HEK293T (cell line): ENCODE measurements at regions not wholly inside any gene's neighbourhood (a gene's known extent, or its start where the extent isn't known, plus 50 kb on each side); places are given as distances from the start of the nearest gene placed in this dataset.

Source experiments
- CTCF ChIA-PET: fragments of 350-600 bp; formaldehyde crosslinking; extraction: SDS; loops from one replicate; lab custom pipeline; 2021; ENCODE audit warnings: antibody characterized with exemption, inconsistent platforms; lab: Yijun Ruan, JAX
- POLR2A ChIA-PET: fragments of 350-600 bp; formaldehyde crosslinking; extraction: SDS; loops from one replicate; lab custom pipeline; 2020; ENCODE audit warnings: antibody characterized with exemption, inconsistent platforms; lab: Yijun Ruan, JAX
- DNase-seq: peaks from one replicate; pipeline ENCODE4 v3.0.0; 2012; ENCODE audit warnings: mixed read lengths; ENCODE audit errors: extremely low spot score
- ARNT ChIP-seq: fragments of 450-650 bp; IDR thresholded peaks from 2 replicates; pipeline ENCODE4 v1.6.1; 2017; ENCODE audit warnings: mild to moderate bottlenecking
- BHLHE40 ChIP-seq: fragments of 450-650 bp; IDR thresholded peaks from 2 replicates; pipeline ENCODE4 v1.6.1; 2016; ENCODE audit warnings: mild to moderate bottlenecking, moderate library complexity, borderline replicate concordance
- CTBP1 ChIP-seq: fragments of 450-650 bp; IDR thresholded peaks from 2 replicates; pipeline ENCODE4 v1.6.1; 2016; ENCODE audit warnings: borderline replicate concordance
- ELF4 ChIP-seq: fragments of 450-650 bp; IDR thresholded peaks from 2 replicates; pipeline ENCODE4 v1.6.1; 2017; ENCODE audit warnings: antibody characterized with exemption
- FOXA1 ChIP-seq: fragments of 450-650 bp; IDR thresholded peaks from 2 replicates; pipeline ENCODE4 v1.6.1; 2016; ENCODE audit warnings: mild to moderate bottlenecking
- FOXK2 ChIP-seq: fragments of 450-650 bp; IDR thresholded peaks from 2 replicates; pipeline ENCODE4 v1.6.1; 2016; ENCODE audit warnings: mild to moderate bottlenecking
- FOXM1 ChIP-seq: fragments of 450-650 bp; IDR thresholded peaks from 2 replicates; pipeline ENCODE4 v1.6.1; 2017; ENCODE audit warnings: mild to moderate bottlenecking, borderline replicate concordance
- HDGF ChIP-seq: fragments of 450-650 bp; IDR thresholded peaks from 2 replicates; pipeline ENCODE4 v1.6.1; 2017; ENCODE audit warnings: antibody characterized with exemption, borderline replicate concordance
- L3MBTL2 ChIP-seq: fragments of 450-650 bp; conservative IDR thresholded peaks from 2 replicates; pipeline ENCODE4 v1.6.1; 2016; ENCODE audit warnings: mild to moderate bottlenecking
- LEF1 ChIP-seq: fragments of 450-650 bp; IDR thresholded peaks from 2 replicates; pipeline ENCODE4 v1.6.1; 2017; ENCODE audit warnings: mild to moderate bottlenecking, borderline replicate concordance
- NFRKB ChIP-seq: fragments of 450-650 bp; IDR thresholded peaks from 2 replicates; pipeline ENCODE4 v1.6.1; 2016; ENCODE audit warnings: mild to moderate bottlenecking, moderate library complexity
- SP1 ChIP-seq: fragments of 450-650 bp; IDR thresholded peaks from 2 replicates; pipeline ENCODE4 v1.6.1; 2017
- SUZ12 ChIP-seq: fragments of 450-650 bp; IDR thresholded peaks from 2 replicates; pipeline ENCODE4 v1.6.1; 2016; ENCODE audit warnings: mild to moderate bottlenecking
- TARDBP ChIP-seq: fragments of 450-650 bp; IDR thresholded peaks from 2 replicates; pipeline ENCODE4 v1.6.1; 2016
- ZNF384 ChIP-seq: fragments of 450-650 bp; IDR thresholded peaks from 2 replicates; pipeline ENCODE4 v1.6.1; 2016
- TF ChIP-seq, protein P1 (sequence below): fragments of 450-650 bp; IDR thresholded peaks from 2 replicates; pipeline ENCODE4 v1.6.1; 2016

DNA sequence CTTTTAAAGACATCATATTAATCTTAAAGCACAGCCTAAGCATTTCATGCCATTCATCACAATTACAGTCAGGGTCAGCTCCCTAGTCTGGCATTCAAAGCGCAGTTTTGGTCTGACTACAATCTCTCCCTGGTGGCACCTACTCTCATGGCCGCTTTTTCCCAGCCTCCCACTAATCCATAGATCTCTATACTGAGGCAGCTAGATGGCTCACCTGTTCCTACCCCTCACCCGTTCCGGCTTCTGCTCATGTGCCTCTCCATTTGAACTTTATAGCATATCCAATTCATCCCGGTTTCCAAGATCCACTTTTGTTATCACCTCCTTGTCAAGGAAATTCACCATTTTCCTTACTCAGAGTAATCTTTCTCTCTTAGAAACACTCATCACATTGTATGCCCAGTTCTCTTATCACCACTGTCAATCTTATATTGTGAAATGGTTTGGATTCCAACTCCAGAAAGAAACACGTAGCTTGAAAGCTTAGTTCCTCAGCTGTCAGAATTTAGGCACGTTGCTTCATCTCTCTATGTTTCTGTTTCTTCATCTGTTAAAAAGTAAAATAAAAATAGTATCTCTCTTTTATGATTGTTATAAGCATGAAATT, 220.0 kb upstream of the UBE2E2 start:
- ChIA-PET CTCF (interaction anchor here (0.8 kb wide), 1 partner anchor 123 kb away, joined by 3 read pairs; no protein-coding TSS in a partner anchor), POLR2A (no interaction called here)
- DNase-seq, result no peak
- no peak for TF ChIP-seq SUZ12
- TF ChIP-seq TARDBP, result no peak
- TF ChIP-seq ARNT, result no peak
- no peak for TF ChIP-seq ZNF384
- TF ChIP-seq ELF4, result no peak
- TF ChIP-seq L3MBTL2, result no peak
- TF ChIP-seq LEF1, result no peak
- no peak for TF ChIP-seq NFRKB

DNA sequence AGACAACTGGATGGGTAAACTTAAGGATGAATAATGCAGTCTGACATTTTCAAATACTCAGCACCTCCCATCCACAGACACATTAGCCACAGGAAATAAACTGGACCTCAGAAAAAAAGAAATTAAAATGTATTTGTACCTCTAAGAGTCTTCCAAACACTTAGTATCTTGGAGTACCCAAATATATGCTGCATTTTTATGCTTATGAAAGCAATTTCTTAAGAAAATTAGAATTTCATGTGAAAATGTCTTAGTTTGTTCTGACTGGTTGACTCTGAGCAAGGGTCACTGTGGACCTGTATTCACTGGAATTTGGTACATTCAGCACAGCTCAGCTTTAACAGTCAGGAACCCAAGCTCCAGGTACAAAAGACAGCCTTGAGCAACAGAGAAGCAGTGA, 216.2 kb upstream of the UBE2E2 start:
- CTCF ChIA-PET, result no interaction called here
- POLR2A ChIA-PET, result no interaction called here
- TF ChIP-seq ZNF384, result no peak
- no peak for TF ChIP-seq NFRKB
- no peak for TF ChIP-seq LEF1
- TF ChIP-seq SUZ12, result no peak
- TF ChIP-seq CTBP1, result no peak
- no peak for TF ChIP-seq TARDBP
- TF ChIP-seq FOXM1, result no peak
- no peak for TF ChIP-seq FOXK2
- TF ChIP-seq SP1, result no peak
- no peak for TF ChIP-seq FOXA1
- TF ChIP-seq, protein P1, sequence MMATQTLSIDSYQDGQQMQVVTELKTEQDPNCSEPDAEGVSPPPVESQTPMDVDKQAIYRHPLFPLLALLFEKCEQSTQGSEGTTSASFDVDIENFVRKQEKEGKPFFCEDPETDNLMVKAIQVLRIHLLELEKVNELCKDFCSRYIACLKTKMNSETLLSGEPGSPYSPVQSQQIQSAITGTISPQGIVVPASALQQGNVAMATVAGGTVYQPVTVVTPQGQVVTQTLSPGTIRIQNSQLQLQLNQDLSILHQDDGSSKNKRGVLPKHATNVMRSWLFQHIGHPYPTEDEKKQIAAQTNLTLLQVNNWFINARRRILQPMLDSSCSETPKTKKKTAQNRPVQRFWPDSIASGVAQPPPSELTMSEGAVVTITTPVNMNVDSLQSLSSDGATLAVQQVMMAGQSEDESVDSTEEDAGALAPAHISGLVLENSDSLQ, result no peak
- TF ChIP-seq ARNT, result no peak
- no peak for TF ChIP-seq ELF4
- TF ChIP-seq BHLHE40, result no peak
- TF ChIP-seq L3MBTL2, result no peak
- TF ChIP-seq HDGF, result no peak
- DNase-seq, result no peak

DNA sequence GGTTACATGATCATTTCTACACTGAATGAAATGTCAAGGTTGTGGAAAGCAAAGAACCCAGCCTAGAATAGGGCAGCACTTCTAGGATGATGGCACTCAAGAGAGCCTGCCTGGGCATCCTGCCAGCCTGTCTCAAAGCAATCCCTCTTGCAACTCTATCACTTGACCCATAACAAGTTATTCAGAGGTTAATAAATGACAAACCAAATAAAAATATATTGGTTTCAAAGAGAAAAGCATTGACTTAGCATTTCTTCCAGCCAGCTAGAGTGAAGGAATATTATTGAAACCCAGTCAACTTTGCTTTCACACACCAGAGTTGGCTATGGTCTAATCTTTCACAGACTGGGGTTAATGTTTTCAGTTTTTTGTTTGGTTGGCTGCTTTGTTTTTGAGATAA, 214.6 kb upstream of the UBE2E2 start:
- ChIA-PET CTCF (no interaction called here), POLR2A (interaction anchor here (0.6 kb wide), 1 partner anchor 815 kb away, joined by 3 read pairs; no protein-coding TSS in a partner anchor)
- DNase-seq, result no peak
- TF ChIP-seq TARDBP (no peak), NFRKB (no peak), FOXM1 (no peak), ELF4 (no peak)

DNA sequence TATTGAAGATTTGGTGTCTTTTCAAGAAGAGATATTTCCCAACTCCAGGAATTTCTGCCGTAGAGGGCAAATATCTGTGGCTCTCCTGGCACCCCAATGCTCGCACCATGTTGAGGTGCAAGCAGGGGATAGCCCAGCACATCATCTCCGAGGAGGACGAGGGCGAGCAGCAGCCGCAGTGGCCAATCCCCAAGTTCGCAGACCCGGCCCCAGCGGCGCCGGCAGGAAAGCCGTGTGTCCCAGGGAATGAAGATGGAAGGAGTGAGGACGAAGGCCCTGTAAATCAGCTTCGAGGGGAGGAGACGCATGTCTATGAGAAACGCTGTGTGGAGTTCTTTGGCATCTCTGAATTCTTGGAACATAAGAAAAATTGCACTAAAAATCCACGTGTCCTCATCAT, 213.4 kb upstream of the UBE2E2 start:
- ChIA-PET CTCF (no interaction called here), POLR2A (no interaction called here)
- TF ChIP-seq FOXA1 (no peak), CTBP1 (no peak), BHLHE40 (no peak), LEF1 (no peak), ARNT (no peak), ZNF384 (no peak), TARDBP (no peak), SUZ12 (no peak), L3MBTL2 (no peak), NFRKB (no peak), ELF4 (no peak), FOXM1 (no peak), FOXK2 (no peak)
- TF ChIP-seq, protein P1, result no peak
- DNase-seq, result no peak

DNA sequence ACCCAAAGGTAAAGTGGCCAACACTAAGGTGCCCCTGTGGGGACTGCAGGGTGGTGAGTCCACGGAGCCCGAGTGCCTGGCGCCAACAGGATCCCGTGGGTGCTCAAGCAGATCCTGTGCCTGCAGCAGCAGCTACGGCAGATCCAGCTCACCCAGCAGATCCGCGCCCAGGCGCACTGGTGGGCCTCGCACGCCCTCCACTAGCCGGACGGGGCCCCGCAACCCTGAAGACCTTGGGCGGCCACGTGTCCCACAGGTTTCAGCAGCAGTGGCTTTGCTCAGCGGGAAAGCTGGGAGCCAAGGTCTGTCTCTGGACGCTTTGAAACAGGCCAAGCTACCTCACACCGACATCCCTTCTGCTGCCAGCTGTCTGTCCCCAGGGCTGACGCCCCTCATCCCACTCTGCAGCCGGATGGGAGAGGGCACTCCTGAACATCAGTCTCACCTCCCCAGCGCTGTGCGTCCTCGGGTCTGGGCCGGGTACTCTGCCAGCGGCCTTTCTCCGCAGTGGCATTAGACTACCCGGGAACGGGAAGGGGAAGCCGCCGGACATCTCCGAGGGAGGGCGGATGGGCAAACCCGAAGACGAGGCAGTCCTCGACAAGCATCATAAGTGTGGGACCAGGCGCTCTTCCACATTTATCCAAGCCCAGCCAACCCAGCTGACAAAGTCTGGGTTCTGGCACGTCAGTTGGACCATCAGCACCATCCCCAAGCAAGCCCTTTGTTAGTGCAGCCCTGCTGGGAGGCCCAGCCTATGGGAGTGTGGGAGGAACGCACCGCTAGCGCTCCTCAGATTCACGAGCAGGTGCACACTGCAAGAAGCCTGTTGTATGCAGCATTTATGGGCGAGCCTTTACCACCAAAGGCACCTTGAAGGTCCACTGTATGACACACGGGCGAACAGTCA, 212.6 kb upstream of the UBE2E2 start:
- CTCF ChIA-PET, result no interaction called here

More for the DNA sequence above, 212.6 kb upstream of the UBE2E2 start:
- DNase-seq, result no peak
- TF ChIP-seq TARDBP (no peak), L3MBTL2 (no peak), LEF1 (no peak), SP1 (no peak), ZNF384 (no peak), FOXM1 (no peak), BHLHE40 (no peak), NFRKB (no peak), ARNT (no peak), ELF4 (no peak), HDGF (no peak), CTBP1 (no peak), SUZ12 (no peak), FOXA1 (no peak)
- TF ChIP-seq, protein P1, result no peak
- POLR2A ChIA-PET, result no interaction called here
